SU-DHL-6 (cell line): ENCODE measurements at regions not wholly inside any gene's neighbourhood (a gene's known extent, or its start where the extent isn't known, plus 50 kb on each side); places are given as distances from the start of the nearest gene placed in this dataset.

Experiments
- H2AFZ ChIP-seq: fragments of 200-600 bp; sonication (generic); 2 replicates; pipeline ENCODE4 v1.6.1; 2014; ENCODE audit warnings: low read depth, mild to moderate bottlenecking, moderate library complexity, mixed read lengths, antibody characterized with exemption, low read length; ENCODE audit not compliant: severe bottlenecking
- H3F3A ChIP-seq: fragments of 200-600 bp; shearing (Covaris generic); 2 replicates; pipeline ENCODE4 v1.6.0; 2016; ENCODE audit warnings: antibody characterized with exemption, mild to moderate bottlenecking; ENCODE audit not compliant: insufficient read depth
- H3K27ac ChIP-seq: fragments of 200-600 bp; sonication (generic); 2 replicates; pipeline ENCODE4 v1.5.1; 2016; ENCODE audit warnings: low read depth, mild to moderate bottlenecking, low read length, moderate library complexity, mixed read lengths
- H3K27me3 ChIP-seq: fragments of 200-600 bp; sonication (generic), shearing (Covaris generic); 2 replicates; pipeline ENCODE4 v1.6.0; 2014; ENCODE audit warnings: mild to moderate bottlenecking, low read length
- H3K36me3 ChIP-seq: fragments of 200-600 bp; sonication (generic); 2 replicates; pipeline ENCODE4 v1.6.1; 2014; ENCODE audit warnings: mild to moderate bottlenecking, low read length, mixed read lengths
- H3K4me2 ChIP-seq: fragments of 300-600, 200-600 bp; shearing (Covaris generic), sonication (generic); 2 replicates; pipeline ENCODE4 v1.6.0; 2014; ENCODE audit warnings: low read length, low read depth, mild to moderate bottlenecking; ENCODE audit not compliant: poor library complexity, severe bottlenecking
- H3K4me3 ChIP-seq: fragments of 200-600 bp; sonication (generic); 2 replicates; pipeline ENCODE4 v1.5.1; 2014; ENCODE audit warnings: antibody characterized with exemption, low read length, mild to moderate bottlenecking, mixed read lengths; ENCODE audit not compliant: insufficient read depth, poor library complexity, severe bottlenecking
- H3K79me2 ChIP-seq: fragments of 200-600 bp; sonication (generic); 2 replicates; pipeline ENCODE4 v1.6.1; 2014; ENCODE audit warnings: mild to moderate bottlenecking, low read length, moderate library complexity; ENCODE audit not compliant: insufficient read depth
- H3K9ac ChIP-seq: fragments of 200-600 bp; sonication (generic); 2 replicates; pipeline ENCODE4 v1.7.0; 2014; ENCODE audit warnings: mild to moderate bottlenecking, low read length
- H3K9me2 ChIP-seq: fragments of 200-600 bp; sonication (generic); replicated peaks from 2 replicates; pipeline ENCODE4 v1.6.1; 2014; ENCODE audit warnings: low read length; ENCODE audit not compliant: insufficient read depth
- H3K9me3 ChIP-seq: fragments of 200-600 bp; sonication (generic); 2 replicates; pipeline ENCODE4 v1.6.1; 2014; ENCODE audit warnings: low read length, mixed read lengths; ENCODE audit not compliant: insufficient read depth
- H4K20me1 ChIP-seq: fragments of 200-600 bp; sonication (generic); 2 replicates; pipeline ENCODE4 v1.6.1; 2014; ENCODE audit warnings: low read depth, mild to moderate bottlenecking, antibody characterized with exemption, low read length, moderate library complexity, mixed read lengths
- CTCF ChIP-seq: fragments of 200-600 bp; sonication (generic); IDR thresholded peaks from one replicate; pipeline ENCODE4 v1.5.1; 2017; ENCODE audit warnings: antibody characterized with exemption, mild to moderate bottlenecking, low read length, moderate library complexity; ENCODE audit not compliant: insufficient read depth, poor library complexity, severe bottlenecking
- EZH2phosphoT487 ChIP-seq: fragments of 200-600 bp; sonication (generic), shearing (Covaris generic); conservative IDR thresholded peaks from 2 replicates; pipeline ENCODE4 v1.6.1; 2018; ENCODE audit warnings: mild to moderate bottlenecking, antibody characterized with exemption, low read length, moderate library complexity, mixed read lengths

GRCh38 chr9:91066856-91067255 lies 265.2 kb downstream of the SYK start:
- H3K9ac ChIP-seq: no peak overlapping the region
- no peaks in the 10 kb centered on the region for H3K9me2 ChIP-seq
- no peak overlapping the region for H3K4me2 ChIP-seq
- TF ChIP-seq CTCF (no peak), EZH2phosphoT487 (no peak)
- H3K27me3 ChIP-seq: no peaks in the 10 kb centered on the region
- H3K9me3 ChIP-seq: no peaks in the 10 kb centered on the region
- H4K20me1 ChIP-seq: no peaks in the 10 kb centered on the region
- no peak overlapping the region for H2AFZ ChIP-seq
- no peak overlapping the region for H3K27ac ChIP-seq
- H3K4me3 ChIP-seq: no peak overlapping the region
- H3K36me3 ChIP-seq: no peaks in the 10 kb centered on the region
- no peaks in the 10 kb centered on the region for H3K79me2 ChIP-seq
- H3F3A ChIP-seq: no peaks in the 10 kb centered on the region

- H3F3A ChIP-seq: no peaks in the 10 kb centered on the region
- TF ChIP-seq CTCF (no peak), EZH2phosphoT487 (no peak)
- no peaks in the 10 kb centered on the region for H3K79me2 ChIP-seq
- no peak overlapping the region for H2AFZ ChIP-seq
- H3K9ac ChIP-seq: no peak overlapping the region
- no peaks in the 10 kb centered on the region for H3K9me2 ChIP-seq
- no peaks in the 10 kb centered on the region for H3K36me3 ChIP-seq
- no peaks in the 10 kb centered on the region for H3K9me3 ChIP-seq
- no peaks in the 10 kb centered on the region for H4K20me1 ChIP-seq
- H3K27ac ChIP-seq: no peak overlapping the region
- H3K27me3 ChIP-seq: no peaks in the 10 kb centered on the region
- no peak overlapping the region for H3K4me3 ChIP-seq
- no peak overlapping the region for H3K4me2 ChIP-seq
Measured at GRCh38 chr9:91067306-91067860, 265.8 kb downstream of the SYK start.

- Histone ChIP-seq H3K27me3 (no peaks in the 10 kb centered on the region), H3K9me2 (no peaks in the 10 kb centered on the region), H3K4me3 (no peak overlapping the region), H3K4me2 (no peak overlapping the region), H3K9ac (no peak overlapping the region), H3K36me3 (no peaks in the 10 kb centered on the region), H4K20me1 (no peaks in the 10 kb centered on the region), H3F3A (no peaks in the 10 kb centered on the region), H3K27ac (no peak overlapping the region), H3K79me2 (no peaks in the 10 kb centered on the region), H3K9me3 (no peaks in the 10 kb centered on the region), H2AFZ (no peak overlapping the region)
- TF ChIP-seq EZH2phosphoT487: no peak
- TF ChIP-seq CTCF: no peak
Measured at GRCh38 chr9:91071184-91071990, 269.8 kb downstream of the SYK start.
